CD1c-positive myeloid dendritic cell (primary cell): ENCODE measurements at regions not wholly inside any gene's neighbourhood (a gene's known extent, or its start where the extent isn't known, plus 50 kb on each side); places are given as distances from the start of the nearest gene placed in this dataset.

Experiments used
- DNase-seq: peaks from one replicate; pipeline ENCODE4 v3.0.0-alpha.2; 2016; ENCODE audit errors: extremely low spot score

- no peak for DNase-seq
Measured at GRCh38 chr4:35802644-35803043, 441.7 kb downstream of the ARAP2 start.

GRCh38 chr4:35818520-35818919 lies 425.8 kb downstream of the ARAP2 start:
- no peak for DNase-seq

- no peak for DNase-seq
Measured at GRCh38 chr4:35820003-35820402, 424.3 kb downstream of the ARAP2 start.

- no peak for DNase-seq
Measured at GRCh38 chr4:35824231-35824630, 420.1 kb downstream of the ARAP2 start.

GRCh38 chr4:35835893-35836292 lies 408.4 kb downstream of the ARAP2 start:
- no peak for DNase-seq

GRCh38 chr4:35836596-35836995 lies 407.7 kb downstream of the ARAP2 start:
- DNase-seq = no peak

GRCh38 chr4:35867057-35867456 lies 377.3 kb downstream of the ARAP2 start:
- DNase-seq = no peak

GRCh38 chr4:35872273-35872672 lies 372.0 kb downstream of the ARAP2 start:
- no peak for DNase-seq

GRCh38 chr4:35879479-35879878 lies 364.8 kb downstream of the ARAP2 start:
- no peak for DNase-seq

GRCh38 chr4:35883108-35883507 lies 361.2 kb downstream of the ARAP2 start:
- no peak for DNase-seq

GRCh38 chr4:35884714-35885480 lies 359.4 kb downstream of the ARAP2 start:
- DNase-seq = no peak

GRCh38 chr4:35897808-35898207 lies 346.5 kb downstream of the ARAP2 start:
- DNase-seq = no peak

- no peak for DNase-seq
Measured at GRCh38 chr4:35900286-35901243, 343.7 kb downstream of the ARAP2 start.

- no peak for DNase-seq
Measured at GRCh38 chr4:35912174-35912573, 332.1 kb downstream of the ARAP2 start.

- no peak for DNase-seq
Measured at GRCh38 chr4:35918491-35918977, 325.8 kb downstream of the ARAP2 start.

GRCh38 chr4:35925806-35926205 lies 318.5 kb downstream of the ARAP2 start:
- no peak for DNase-seq

- DNase-seq = no peak
Measured at GRCh38 chr4:35926788-35927187, 317.5 kb downstream of the ARAP2 start.

GRCh38 chr4:35933901-35934300 lies 310.4 kb downstream of the ARAP2 start:
- DNase-seq = no peak

GRCh38 chr4:35934320-35934981 lies 309.9 kb downstream of the ARAP2 start:
- DNase-seq = peak; percentile 56

- peak; percentile 6 for DNase-seq
Measured at GRCh38 chr4:35938936-35939335, 305.4 kb downstream of the ARAP2 start.

GRCh38 chr4:35939751-35940150 lies 304.6 kb downstream of the ARAP2 start:
- DNase-seq = no peak

- DNase-seq = peak; percentile 41
Measured at GRCh38 chr4:35942092-35942491, 302.2 kb downstream of the ARAP2 start.
